Loucy (cell line): ENCODE measurements at regions not wholly inside any gene's neighbourhood (a gene's known extent, or its start where the extent isn't known, plus 50 kb on each side); places are given as distances from the start of the nearest gene placed in this dataset.

Experiments
- H2AFZ ChIP-seq: fragments of 200-600 bp; sonication (generic); 2 replicates; pipeline ENCODE4 v1.6.0; 2016; ENCODE audit warnings: antibody characterized with exemption, mild to moderate bottlenecking, low read length, moderate library complexity
- H3F3A ChIP-seq: fragments of 200-600 bp; 2 replicates; pipeline ENCODE4 v1.6.0; 2016; ENCODE audit warnings: antibody characterized with exemption, low read depth, mild to moderate bottlenecking
- H3K27me3 ChIP-seq: fragments of 200-600 bp; sonication (generic); 2 replicates; pipeline ENCODE4 v1.6.1; 2014; ENCODE audit warnings: low read length, mild to moderate bottlenecking; ENCODE audit not compliant: insufficient read depth, poor library complexity, severe bottlenecking
- H3K36me3 ChIP-seq: fragments of 200-600 bp; sonication (generic); 2 replicates; pipeline ENCODE4 v1.6.1; 2016; ENCODE audit warnings: low read length; ENCODE audit not compliant: insufficient read depth
- H3K4me1 ChIP-seq: fragments of 200-600 bp; sonication (generic); 2 replicates; pipeline ENCODE4 v1.5.1; 2014; ENCODE audit warnings: low read length, mild to moderate bottlenecking; ENCODE audit not compliant: insufficient read depth, poor library complexity, severe bottlenecking
- H3K4me2 ChIP-seq: fragments of 200-600 bp; sonication (generic); 2 replicates; pipeline ENCODE4 v1.6.0; 2014; ENCODE audit warnings: antibody characterized with exemption, low read length, low read depth, mild to moderate bottlenecking; ENCODE audit not compliant: poor library complexity, severe bottlenecking
- H3K4me3 ChIP-seq: fragments of 200-600 bp; sonication (generic); 2 replicates; pipeline ENCODE4 v1.5.1; 2014; ENCODE audit warnings: low read length, mild to moderate bottlenecking, mixed read lengths; ENCODE audit not compliant: poor library complexity, severe bottlenecking
- H3K79me2 ChIP-seq: fragments of 200-600 bp; sonication (generic); 2 replicates; pipeline ENCODE4 v1.6.1; 2014; ENCODE audit warnings: low read length; ENCODE audit not compliant: insufficient read depth
- H3K9ac ChIP-seq: fragments of 200-600 bp; sonication (generic); 2 replicates; pipeline ENCODE4 v1.6.0; 2014; ENCODE audit warnings: mild to moderate bottlenecking, low read depth, low read length, moderate library complexity; ENCODE audit not compliant: poor library complexity, severe bottlenecking
- H3K9me2 ChIP-seq: fragments of 200-600 bp; sonication (generic); replicated peaks from 2 replicates; pipeline ENCODE4 v1.6.1; 2016; ENCODE audit warnings: low read depth, low read length, mixed read lengths
- H3K9me3 ChIP-seq: fragments of 200-600 bp; sonication (generic); 2 replicates; pipeline ENCODE4 v1.6.1; 2014; ENCODE audit warnings: mild to moderate bottlenecking, antibody characterized with exemption, low read length, low read depth; ENCODE audit not compliant: insufficient read depth
- H4K20me1 ChIP-seq: fragments of 200-600 bp; sonication (generic); 2 replicates; pipeline ENCODE4 v1.6.0; 2014; ENCODE audit warnings: antibody characterized with exemption, low read length, mild to moderate bottlenecking; ENCODE audit not compliant: insufficient read depth, poor library complexity, severe bottlenecking
- EZH2phosphoT487 ChIP-seq: fragments of 200-600 bp; IDR thresholded peaks from 2 replicates; pipeline ENCODE4 v1.6.1; 2018; ENCODE audit warnings: antibody characterized with exemption, mild to moderate bottlenecking, moderate library complexity, borderline replicate concordance
- TF ChIP-seq, protein P1 (sequence below): fragments of 200-600 bp; sonication (generic); conservative IDR thresholded peaks from 2 replicates; pipeline ENCODE4 v1.5.1; 2014; ENCODE audit warnings: mild to moderate bottlenecking, antibody characterized with exemption, low read length

DNA sequence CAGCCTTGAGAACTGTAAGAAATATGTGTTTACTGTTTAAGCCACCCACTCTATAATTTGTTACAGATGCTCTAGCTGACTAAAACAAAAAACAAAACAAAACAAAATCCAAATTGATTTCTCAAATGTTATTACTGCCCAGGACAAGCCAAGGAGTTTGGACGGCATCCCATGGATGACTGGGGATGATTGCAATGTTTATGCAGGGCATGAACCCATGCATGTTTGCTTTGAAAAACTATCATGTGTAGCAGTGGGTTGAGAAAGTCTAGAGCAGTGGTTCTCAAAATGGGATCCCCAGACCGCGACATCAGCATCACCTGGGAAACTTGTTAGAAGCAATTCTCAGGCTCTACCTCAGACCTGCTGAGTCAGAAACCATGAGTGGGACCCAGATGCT lies 223.2 kb upstream of the PSMD7 start:
- Histone ChIP-seq H3K9me2 (no peaks in the 10 kb centered on the region), H3K36me3 (no peaks in the 10 kb centered on the region), H3F3A (no peaks in the 10 kb centered on the region), H3K4me2 (no peak overlapping the region), H3K79me2 (no peaks in the 10 kb centered on the region), H3K9ac (no peak overlapping the region), H3K4me1 (no peaks in the 10 kb centered on the region), H3K9me3 (peaks cover 7% of the 10 kb centered on the region; the same call in 1 of the 2 replicates), H4K20me1 (no peaks in the 10 kb centered on the region), H2AFZ (peak overlapping the region; percentile 48), H3K27me3 (no peaks in the 10 kb centered on the region), H3K4me3 (no peak overlapping the region)
- TF ChIP-seq EZH2phosphoT487 = no peak
- TF ChIP-seq, protein P1, sequence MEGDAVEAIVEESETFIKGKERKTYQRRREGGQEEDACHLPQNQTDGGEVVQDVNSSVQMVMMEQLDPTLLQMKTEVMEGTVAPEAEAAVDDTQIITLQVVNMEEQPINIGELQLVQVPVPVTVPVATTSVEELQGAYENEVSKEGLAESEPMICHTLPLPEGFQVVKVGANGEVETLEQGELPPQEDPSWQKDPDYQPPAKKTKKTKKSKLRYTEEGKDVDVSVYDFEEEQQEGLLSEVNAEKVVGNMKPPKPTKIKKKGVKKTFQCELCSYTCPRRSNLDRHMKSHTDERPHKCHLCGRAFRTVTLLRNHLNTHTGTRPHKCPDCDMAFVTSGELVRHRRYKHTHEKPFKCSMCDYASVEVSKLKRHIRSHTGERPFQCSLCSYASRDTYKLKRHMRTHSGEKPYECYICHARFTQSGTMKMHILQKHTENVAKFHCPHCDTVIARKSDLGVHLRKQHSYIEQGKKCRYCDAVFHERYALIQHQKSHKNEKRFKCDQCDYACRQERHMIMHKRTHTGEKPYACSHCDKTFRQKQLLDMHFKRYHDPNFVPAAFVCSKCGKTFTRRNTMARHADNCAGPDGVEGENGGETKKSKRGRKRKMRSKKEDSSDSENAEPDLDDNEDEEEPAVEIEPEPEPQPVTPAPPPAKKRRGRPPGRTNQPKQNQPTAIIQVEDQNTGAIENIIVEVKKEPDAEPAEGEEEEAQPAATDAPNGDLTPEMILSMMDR = no peak

DNA sequence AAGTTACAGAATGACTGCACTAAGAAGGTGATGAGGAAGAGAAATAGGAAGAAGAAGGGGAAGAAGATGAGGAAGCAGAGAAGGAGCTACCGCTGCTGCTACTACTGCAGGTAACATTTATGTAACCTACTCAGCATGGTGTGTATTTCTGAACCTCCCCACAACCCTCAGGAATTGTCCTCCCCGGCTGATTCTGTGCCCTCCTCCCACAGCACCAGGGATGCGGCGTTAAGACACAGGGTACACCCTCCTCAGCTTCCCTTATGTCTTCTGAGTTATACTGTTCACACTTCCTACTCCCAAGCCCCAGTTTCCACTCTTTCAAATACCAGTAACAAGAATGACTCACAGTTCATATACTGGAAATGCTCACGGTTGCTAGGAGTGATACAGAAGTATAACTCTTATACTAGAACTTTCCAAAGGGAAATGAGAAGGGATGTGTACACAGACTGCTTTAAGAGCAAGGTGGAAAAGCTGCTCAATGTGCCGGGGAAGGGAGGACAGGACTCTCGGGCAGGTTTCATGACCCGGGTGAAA lies 224.5 kb upstream of the PSMD7 start:
- Histone ChIP-seq H3K9me3 (peaks cover 7% of the 10 kb centered on the region; the same call in 1 of the 2 replicates), H3F3A (no peaks in the 10 kb centered on the region), H3K79me2 (no peaks in the 10 kb centered on the region), H3K36me3 (no peaks in the 10 kb centered on the region), H2AFZ (no peak overlapping the region), H3K4me2 (no peak overlapping the region), H3K9me2 (no peaks in the 10 kb centered on the region), H3K27me3 (no peaks in the 10 kb centered on the region), H4K20me1 (no peaks in the 10 kb centered on the region), H3K4me1 (peaks cover 9% of the 10 kb centered on the region), H3K4me3 (no peak overlapping the region), H3K9ac (no peak overlapping the region)
- no peak for TF ChIP-seq EZH2phosphoT487
- TF ChIP-seq, protein P1 = no peak

DNA sequence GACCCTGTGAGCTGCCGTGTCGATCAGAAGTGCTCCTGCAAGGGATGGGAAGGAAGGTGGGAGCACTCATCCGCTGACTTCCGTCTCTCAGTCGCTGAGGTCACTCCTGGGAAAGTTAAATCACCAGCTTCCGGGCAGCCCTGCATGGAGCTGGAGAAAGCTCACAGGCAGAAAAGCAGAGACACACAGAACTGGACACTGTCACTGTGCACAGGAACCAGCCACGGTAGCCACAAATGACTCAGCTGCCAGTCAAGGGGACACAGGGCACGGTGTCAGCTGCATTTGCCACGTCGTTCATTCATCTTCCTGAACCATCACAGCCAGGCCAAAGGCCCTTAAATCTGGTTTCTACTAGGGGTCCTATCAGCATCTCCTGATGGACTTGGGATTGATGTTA lies 226.4 kb upstream of the PSMD7 start:
- H3K36me3 ChIP-seq = no peaks in the 10 kb centered on the region
- H3K4me2 ChIP-seq = no peak overlapping the region
- no peak overlapping the region for H3K9ac ChIP-seq
- H3F3A ChIP-seq = no peaks in the 10 kb centered on the region
- no peaks in the 10 kb centered on the region for H4K20me1 ChIP-seq
- H3K4me3 ChIP-seq = no peak overlapping the region
- H2AFZ ChIP-seq = no peak overlapping the region
- no peaks in the 10 kb centered on the region for H3K9me2 ChIP-seq
- H3K4me1 ChIP-seq = peaks cover 27% of the 10 kb centered on the region
- H3K9me3 ChIP-seq = peaks cover 5% of the 10 kb centered on the region; the same call in 1 of the 2 replicates
- no peaks in the 10 kb centered on the region for H3K27me3 ChIP-seq
- TF ChIP-seq, protein P1 = no peak
- TF ChIP-seq EZH2phosphoT487 = no peak
- H3K79me2 ChIP-seq = no peaks in the 10 kb centered on the region
